ENCODE measurements at regions not wholly inside any gene's neighbourhood (a gene's known extent, or its start where the extent isn't known, plus 50 kb on each side); places are given as distances from the start of the nearest gene placed in this dataset.
"Not testable (repeated sequence)": the region's sequence is repeated elsewhere in the genome, so short reads cannot be mapped to it uniquely, and the experiment has no call there.

GRCh38 chr5:172525307-172525995, 71.1 kb upstream of the SH3PXD2B start:
- DNase-seq: no peak

- DNase-seq: no peak
Measured at GRCh38 chr5:172524573-172525021, 70.3 kb upstream of the SH3PXD2B start.

- no peak for DNase-seq
Measured at GRCh38 chr5:172523146-172523745, 68.9 kb upstream of the SH3PXD2B start.

- DNase-seq: no peak
Measured at GRCh38 chr5:172521338-172521932, 67.1 kb upstream of the SH3PXD2B start.

- no peak for DNase-seq
Measured at GRCh38 chr5:172511952-172512351, 57.6 kb upstream of the SH3PXD2B start.

GRCh38 chr5:172509405-172509781, 55.1 kb upstream of the SH3PXD2B start:
- no peak for DNase-seq

GRCh38 chr5:172508471-172509404, 54.4 kb upstream of the SH3PXD2B start:
- DNase-seq: no peak

GRCh38 chr5:172507485-172507884, 53.2 kb upstream of the SH3PXD2B start:
- DNase-seq: not testable (repeated sequence)

- no peak for DNase-seq
Measured at GRCh38 chr5:172506921-172507320, 52.6 kb upstream of the SH3PXD2B start.

- no peak for DNase-seq
Measured at GRCh38 chr5:172506251-172506650, 51.9 kb upstream of the SH3PXD2B start.

GRCh38 chr5:172505845-172506244, 51.5 kb upstream of the SH3PXD2B start:
- no peak for DNase-seq

GRCh38 chr5:172505403-172505759, 51.1 kb upstream of the SH3PXD2B start:
- no peak for DNase-seq

GRCh38 chr5:172504701-172505402, 50.5 kb upstream of the SH3PXD2B start:
- no peak for DNase-seq

- DNase-seq: no peak
Measured at GRCh38 chr5:172503925-172504700, 49.8 kb upstream of the SH3PXD2B start.

All from amniotic stem cell (primary cell).